Endothelial cell of umbilical vein (primary cell): ENCODE measurements at regions not wholly inside any gene's neighbourhood (a gene's known extent, or its start where the extent isn't known, plus 50 kb on each side); places are given as distances from the start of the nearest gene placed in this dataset.

Experiments
- BruUV-seq: library from RNA; stranded (reverse); fragments of 400-500 nt; replicated peaks from 2 replicates; lab custom pipeline; 2021; lab: Mats Ljungman, UMichigan
- CTCF ChIA-PET: fragments of 300-600, 350-600 bp; sonication (Branson Sonifier 250); formaldehyde crosslinking; loops from one replicate; lab custom pipeline; 2021; ENCODE audit warnings: antibody characterized with exemption, inconsistent platforms; lab: Charles Lee
- POLR2A ChIA-PET: fragments of 300-600, 350-600 bp; sonication (Branson Sonifier 250); formaldehyde crosslinking; loops from one replicate; lab custom pipeline; 2021; ENCODE audit warnings: antibody characterized with exemption, inconsistent platforms; lab: Charles Lee
- DNase-seq: peaks from one replicate; pipeline ENCODE4 v3.0.0-alpha.2; 2011; ENCODE audit warnings: low read depth, low spot score
- FAIRE-seq: peaks from 2 replicates; lab custom pipeline; 2011; peaks lifted over from hg19 to GRCh38; lab: Jason Lieb, UNC
- H2AFZ ChIP-seq: 2 replicates; pipeline ENCODE4 v1.6.0; 2012; ENCODE audit warnings: low read depth, low read length, control low read depth, inconsistent platforms
- H3K27ac ChIP-seq: 2 replicates; pipeline ENCODE4 v1.5.1; 2011; ENCODE audit warnings: low read depth, mild to moderate bottlenecking, control low read depth, low read length, moderate library complexity; ENCODE audit not compliant: insufficient read depth
- H3K27me3 ChIP-seq, 2 experiments: 2 replicates each; pipeline versions ENCODE4 v1.6.0 to v1.6.1; 2011; ENCODE audit warnings: low read length in 2 of 2, mixed read lengths in 1 of 2; ENCODE audit not compliant: control insufficient read depth in 2 of 2, insufficient read depth in 2 of 2
- H3K36me3 ChIP-seq, 2 experiments: 2 replicates in 1 of 2; 3 replicates in 1 of 2; pipeline ENCODE4 v1.5.1; 2011; ENCODE audit warnings: low read length in 2 of 2, mild to moderate bottlenecking in 1 of 2, moderate library complexity in 1 of 2; ENCODE audit not compliant: control insufficient read depth in 2 of 2, insufficient read depth in 2 of 2; ENCODE audit errors: extremely low read depth in 1 of 2
- H3K4me1 ChIP-seq: 3 replicates; pipeline ENCODE4 v1.5.1; 2011; ENCODE audit warnings: mild to moderate bottlenecking, low read length; ENCODE audit not compliant: control insufficient read depth, insufficient read depth; ENCODE audit errors: extremely low read depth
- H3K4me2 ChIP-seq: 2 replicates; pipeline ENCODE4 v1.6.1; 2011; ENCODE audit warnings: low read length, control low read depth, mixed read lengths; ENCODE audit not compliant: insufficient read depth
- H3K4me3 ChIP-seq, 3 experiments: fragments of 200-600 bp in 1 of 3; sonication (generic), shearing (Covaris generic) in 1 of 3; replicated peaks in 1 of 3; 2 replicates each; pipeline ENCODE4 v1.5.1; 2011 to 2016; ENCODE audit warnings: control low read depth in 3 of 3, low read length in 3 of 3, mild to moderate bottlenecking in 2 of 3, inconsistent platforms in 1 of 3, low read depth in 1 of 3, moderate library complexity in 1 of 3; ENCODE audit not compliant: insufficient read depth in 1 of 3
- H3K79me2 ChIP-seq: 2 replicates; pipeline ENCODE4 v1.6.0; 2012; ENCODE audit warnings: low read length, inconsistent platforms; ENCODE audit not compliant: control insufficient read depth, insufficient read depth
- H3K9ac ChIP-seq: replicated peaks from 2 replicates; pipeline ENCODE3; 2011; ENCODE audit warnings: low read length, control low read depth; ENCODE audit not compliant: insufficient read depth; ENCODE audit errors: extremely low read depth
- H3K9me1 ChIP-seq: replicated peaks from 3 replicates; pipeline ENCODE4 v1.6.0; 2011; ENCODE audit warnings: mild to moderate bottlenecking, low read length; ENCODE audit not compliant: control insufficient read depth, insufficient read depth; ENCODE audit errors: extremely low read depth
- H3K9me3 ChIP-seq: replicated peaks from 2 replicates; pipeline ENCODE4 v1.5.1; 2012; ENCODE audit warnings: low read length, inconsistent platforms; ENCODE audit not compliant: control insufficient read depth, insufficient read depth
- H4K20me1 ChIP-seq: replicated peaks from 2 replicates; pipeline ENCODE3; 2011; ENCODE audit warnings: mild to moderate bottlenecking, low read length; ENCODE audit not compliant: control insufficient read depth, insufficient read depth; ENCODE audit errors: extremely low read depth
- CTCF ChIP-seq, 2 donors: IDR thresholded peaks; 1 replicate in 1 of 2; 2 replicates in 1 of 2; pipeline ENCODE4 v1.5.1; 2011; ENCODE audit warnings: low read length in 2 of 2, mild to moderate bottlenecking in 2 of 2, moderate library complexity in 2 of 2, control low read depth in 1 of 2, inconsistent platforms in 1 of 2, low read depth in 1 of 2; ENCODE audit not compliant: insufficient read depth in 1 of 2; ENCODE audit errors: extremely low read depth in 1 of 2
- EZH2 ChIP-seq: IDR thresholded peaks from 2 replicates; pipeline ENCODE4 v1.6.1; 2012; ENCODE audit warnings: borderline replicate concordance, low read depth, mild to moderate bottlenecking, moderate library complexity, low read length, inconsistent platforms; ENCODE audit not compliant: severe bottlenecking
- FOS ChIP-seq: IDR thresholded peaks from 2 replicates; pipeline ENCODE4 v1.6.1; 2011; ENCODE audit warnings: mild to moderate bottlenecking, low read length, moderate library complexity, borderline replicate concordance; ENCODE audit not compliant: insufficient read depth
- GATA2 ChIP-seq: IDR thresholded peaks from 2 replicates; pipeline ENCODE4 v1.7.0; 2011; ENCODE audit warnings: low read depth, mild to moderate bottlenecking, moderate library complexity, mixed read lengths, low read length; ENCODE audit not compliant: insufficient read length, insufficient read depth
- JUN ChIP-seq: IDR thresholded peaks from 2 replicates; pipeline ENCODE4 v1.6.1; 2011; ENCODE audit warnings: borderline replicate concordance, low read depth; ENCODE audit not compliant: insufficient read length, insufficient read depth
- MAX ChIP-seq: IDR thresholded peaks from 2 replicates; pipeline ENCODE4 v1.6.1; 2011; ENCODE audit not compliant: insufficient read depth, insufficient read length
- MYC ChIP-seq: IDR thresholded peaks from one replicate; pipeline ENCODE4 v1.6.1; 2011; ENCODE audit warnings: mild to moderate bottlenecking, low read depth, low read length
- POLR2A ChIP-seq: IDR thresholded peaks from 2 replicates; pipeline ENCODE4 v1.6.1; 2012; ENCODE audit warnings: low read depth, mild to moderate bottlenecking, control low read depth, low read length
- POLR2AphosphoS5 ChIP-seq: IDR thresholded peaks from 2 replicates; pipeline ENCODE4 v1.6.1; 2012; ENCODE audit warnings: low read depth, mild to moderate bottlenecking, control low read depth, low read length, moderate library complexity; ENCODE audit not compliant: insufficient read depth
- dilution Hi-C: fragments of 300-500 bp; cut with MboI; formaldehyde crosslinking; loops from one replicate; pipeline ENCODE4 v1.15.0; 2019; ENCODE audit warnings: low sequenced_read_pairs; ENCODE audit not compliant: extremely low pct_ligation_motif_present
- intact Hi-C: fragments of 100-400 bp; cut with micrococcal nuclease; formaldehyde crosslinking; loops from one replicate; pipeline ENCODE4 v1.10.0; 2022

- Histone ChIP-seq H3K36me3 (no peaks in the 10 kb centered on the region), H3K27me3 (no peaks in the 10 kb centered on the region), H3K4me3 (no peak overlapping the region), H3K4me2 (no peak overlapping the region), H4K20me1 (no peaks in the 10 kb centered on the region), H2AFZ (no peak overlapping the region), H3K27ac (no peak overlapping the region), H3K4me1 (no peaks in the 10 kb centered on the region), H3K9me1 (no peaks in the 10 kb centered on the region), H3K79me2 (no peaks in the 10 kb centered on the region), H3K9ac (no peak overlapping the region), H3K9me3 (no peaks in the 10 kb centered on the region)
- BruUV-seq = no TSS peak
- dilution Hi-C loops = loop anchor here (25.0 kb wide), 1 partner anchor 197 kb away; no protein-coding TSS in a partner anchor
- TF ChIP-seq EZH2 (no peak), CTCF (IDR thresholded peaks at IDR 0.05; ENCODE audit: extremely low read depth in 1 of 2, insufficient read depth in 1 of 2, low read depth in 1 of 2, low read length in 2 of 2) (no peak), POLR2AphosphoS5 (no peak), FOS (no peak), JUN (no peak), MAX (no peak), MYC (no peak), POLR2A (no peak), GATA2 (no peak)
- FAIRE-seq = no peak
- intact Hi-C loops = no loop called here
- no peak for DNase-seq
- ChIA-PET CTCF (interaction anchor here (1.0 to 1.2 kb wide), 3 partner anchors 10 to 127 kb away, joined by 3 to 4 read pairs (median 4); partner anchors contain the start of gene TNFAIP3), POLR2A (no interaction called here)
Measured at GRCh38 chr6:137740091-137740755, 126.8 kb upstream of the TNFAIP3 start.
